Retinal pigment epithelial cell (primary cell): ENCODE measurements at regions not wholly inside any gene's neighbourhood (a gene's known extent, or its start where the extent isn't known, plus 50 kb on each side); places are given as distances from the start of the nearest gene placed in this dataset.

ENCODE experiments used
- DNase-seq: peaks from one replicate; pipeline ENCODE4 v3.0.0-alpha.2; 2010; ENCODE audit warnings: low read depth
- H3K4me3 ChIP-seq: 2 replicates; pipeline ENCODE4 v1.5.1; 2011; ENCODE audit warnings: mild to moderate bottlenecking, low read length, control low read depth, moderate library complexity
- TF ChIP-seq, protein P1 (sequence below): conservative IDR thresholded peaks from 2 replicates; pipeline ENCODE4 v1.5.1; 2011; ENCODE audit warnings: low read depth, low read length, control low read depth, inconsistent platforms

DNA sequence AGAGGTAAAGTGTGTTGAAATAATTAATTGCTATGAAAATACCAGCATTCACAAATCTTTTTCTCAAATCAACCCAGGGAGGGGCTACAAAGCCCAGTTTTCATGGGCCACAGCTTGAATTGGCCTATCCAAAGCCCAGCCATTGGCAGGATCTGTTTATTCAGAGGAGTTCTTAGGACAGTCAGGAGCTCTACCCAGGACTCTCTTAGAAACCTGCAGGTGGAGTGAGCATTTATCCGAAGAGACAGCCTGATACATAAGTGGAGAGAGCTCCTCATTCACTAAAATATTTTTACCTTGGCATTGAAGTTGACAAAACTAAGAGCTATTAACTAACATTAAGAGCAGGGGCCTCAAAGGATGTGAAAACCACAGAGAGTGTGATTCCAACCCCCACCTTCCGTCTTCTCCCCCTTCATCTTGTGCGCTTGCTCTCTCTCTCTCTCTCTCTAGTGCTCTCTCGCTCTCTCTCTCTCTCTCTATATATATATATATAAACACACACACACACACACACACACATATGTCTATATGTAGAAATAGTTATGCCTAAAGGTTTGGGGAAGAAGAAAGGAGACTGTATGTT is 315.5 kb downstream of the SNAPC1 start:
- DNase-seq, result no peak
- TF ChIP-seq, protein P1, sequence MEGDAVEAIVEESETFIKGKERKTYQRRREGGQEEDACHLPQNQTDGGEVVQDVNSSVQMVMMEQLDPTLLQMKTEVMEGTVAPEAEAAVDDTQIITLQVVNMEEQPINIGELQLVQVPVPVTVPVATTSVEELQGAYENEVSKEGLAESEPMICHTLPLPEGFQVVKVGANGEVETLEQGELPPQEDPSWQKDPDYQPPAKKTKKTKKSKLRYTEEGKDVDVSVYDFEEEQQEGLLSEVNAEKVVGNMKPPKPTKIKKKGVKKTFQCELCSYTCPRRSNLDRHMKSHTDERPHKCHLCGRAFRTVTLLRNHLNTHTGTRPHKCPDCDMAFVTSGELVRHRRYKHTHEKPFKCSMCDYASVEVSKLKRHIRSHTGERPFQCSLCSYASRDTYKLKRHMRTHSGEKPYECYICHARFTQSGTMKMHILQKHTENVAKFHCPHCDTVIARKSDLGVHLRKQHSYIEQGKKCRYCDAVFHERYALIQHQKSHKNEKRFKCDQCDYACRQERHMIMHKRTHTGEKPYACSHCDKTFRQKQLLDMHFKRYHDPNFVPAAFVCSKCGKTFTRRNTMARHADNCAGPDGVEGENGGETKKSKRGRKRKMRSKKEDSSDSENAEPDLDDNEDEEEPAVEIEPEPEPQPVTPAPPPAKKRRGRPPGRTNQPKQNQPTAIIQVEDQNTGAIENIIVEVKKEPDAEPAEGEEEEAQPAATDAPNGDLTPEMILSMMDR, result no peak
- no peak overlapping the region for H3K4me3 ChIP-seq

DNA sequence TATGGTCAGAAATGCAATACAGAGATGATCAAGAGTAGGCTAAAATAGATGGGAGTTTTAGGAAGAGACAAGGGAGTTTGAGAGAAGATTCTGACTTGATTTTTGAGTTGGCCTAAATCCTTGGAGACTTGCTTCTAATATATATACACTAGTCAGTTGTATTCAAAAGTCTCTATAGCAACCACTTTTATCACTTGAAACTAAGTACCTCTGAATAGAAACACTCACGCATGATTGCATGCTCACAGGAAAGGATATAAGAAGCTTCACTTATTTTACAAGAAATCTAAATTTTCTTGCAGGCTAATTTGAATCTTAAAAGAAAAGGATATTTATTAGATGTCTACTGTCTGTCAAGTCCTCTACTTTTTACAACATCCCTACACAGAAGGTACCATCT is 316.8 kb downstream of the SNAPC1 start:
- DNase-seq, result no peak
- TF ChIP-seq, protein P1, result no peak
- H3K4me3 ChIP-seq, result no peak overlapping the region

DNA sequence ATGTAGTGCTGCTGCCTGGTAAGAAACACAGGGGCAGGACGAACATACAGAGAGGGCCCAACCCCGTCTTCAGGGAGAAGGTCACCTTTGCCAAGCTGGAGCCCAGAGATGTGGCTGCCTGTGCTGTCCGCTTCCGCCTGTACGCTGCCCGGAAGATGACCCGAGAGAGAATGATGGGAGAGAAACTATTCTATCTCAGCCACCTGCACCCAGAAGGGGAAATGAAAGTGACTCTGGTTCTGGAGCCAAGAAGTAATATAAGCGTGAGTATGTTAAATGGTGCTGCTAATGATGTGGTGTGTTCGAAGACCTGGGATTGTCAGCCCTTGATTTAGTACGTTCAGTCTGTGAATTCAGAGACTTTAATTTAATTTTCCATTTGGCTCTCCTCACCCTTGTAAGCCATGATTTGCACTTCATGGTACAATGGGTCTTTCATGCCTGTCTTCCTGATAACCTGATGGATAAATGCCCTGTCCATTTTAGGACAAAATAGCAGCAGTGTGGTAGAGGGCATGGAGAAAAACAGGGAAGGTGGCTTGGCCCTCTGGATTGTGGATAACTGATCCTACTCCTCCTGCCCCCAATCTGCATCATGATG is 318.9 kb downstream of the SNAPC1 start:
- no peak for DNase-seq
- H3K4me3 ChIP-seq, result no peak overlapping the region
- TF ChIP-seq, protein P1, result no peak

DNA sequence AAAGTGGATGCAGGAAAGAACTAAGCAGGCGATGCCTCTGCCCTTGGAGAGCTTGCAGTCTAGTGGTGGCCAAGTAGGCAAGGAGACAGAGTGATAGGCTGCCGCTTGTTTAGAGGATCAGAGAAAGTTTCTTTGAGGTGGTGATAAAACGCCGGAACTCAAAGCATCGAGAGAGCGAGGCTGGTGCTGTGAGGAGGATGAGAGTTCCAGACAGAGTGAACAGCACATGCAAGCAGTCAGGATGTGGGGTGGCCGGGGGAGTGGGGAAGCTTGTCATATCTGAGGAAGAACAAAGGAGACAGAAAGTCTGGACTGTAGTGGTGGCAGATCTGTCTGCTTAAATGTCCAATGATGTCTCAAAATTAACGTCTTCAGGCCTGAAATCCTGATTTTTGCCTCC is 319.7 kb downstream of the SNAPC1 start:
- DNase-seq, result no peak

DNA sequence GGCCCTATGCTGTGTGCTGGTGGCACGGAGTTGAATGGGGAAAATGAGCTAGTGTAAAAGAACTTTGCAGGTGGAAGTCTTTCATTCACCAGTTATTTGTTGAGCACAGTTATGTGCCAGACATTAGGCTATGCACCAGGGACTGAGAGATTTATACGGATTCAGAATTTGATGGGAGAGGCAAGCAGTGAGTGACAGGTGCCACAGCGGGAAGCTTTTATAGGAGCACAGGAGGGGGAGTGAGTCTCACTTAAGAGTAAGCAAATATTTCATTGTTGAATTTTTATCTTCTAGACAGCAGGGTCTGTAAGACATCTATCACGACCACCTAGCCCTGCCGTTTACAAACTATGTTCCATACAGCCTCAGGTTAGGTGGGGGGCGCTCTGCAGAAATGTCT is 320.6 kb downstream of the SNAPC1 start:
- H3K4me3 ChIP-seq, result no peak overlapping the region
- TF ChIP-seq, protein P1, result no peak
- DNase-seq, result no peak

More for the DNA sequence above, 319.7 kb downstream of the SNAPC1 start:
- TF ChIP-seq, protein P1, result no peak
- H3K4me3 ChIP-seq, result no peak overlapping the region

DNA sequence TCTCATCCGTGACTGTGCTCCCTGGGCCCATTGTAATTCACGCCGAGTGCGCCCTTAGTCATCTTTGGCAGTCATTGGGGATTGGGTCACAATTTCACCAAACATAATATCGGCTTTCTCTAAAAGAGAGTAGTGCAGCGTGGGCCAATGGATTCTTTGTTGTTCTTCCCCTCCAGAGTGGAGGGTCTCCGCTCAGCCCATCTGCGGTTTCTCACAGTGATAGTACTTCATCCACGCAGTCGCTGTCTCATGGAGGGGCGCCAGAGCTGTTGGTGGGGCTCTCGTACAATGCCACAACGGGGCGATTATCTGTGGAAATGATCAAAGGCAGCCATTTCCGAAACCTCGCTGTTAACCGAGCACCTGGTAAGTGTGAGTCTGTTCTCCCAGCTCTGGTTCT is 321.8 kb downstream of the SNAPC1 start:
- TF ChIP-seq, protein P1, result no peak
- DNase-seq, result no peak
- no peak overlapping the region for H3K4me3 ChIP-seq

DNA sequence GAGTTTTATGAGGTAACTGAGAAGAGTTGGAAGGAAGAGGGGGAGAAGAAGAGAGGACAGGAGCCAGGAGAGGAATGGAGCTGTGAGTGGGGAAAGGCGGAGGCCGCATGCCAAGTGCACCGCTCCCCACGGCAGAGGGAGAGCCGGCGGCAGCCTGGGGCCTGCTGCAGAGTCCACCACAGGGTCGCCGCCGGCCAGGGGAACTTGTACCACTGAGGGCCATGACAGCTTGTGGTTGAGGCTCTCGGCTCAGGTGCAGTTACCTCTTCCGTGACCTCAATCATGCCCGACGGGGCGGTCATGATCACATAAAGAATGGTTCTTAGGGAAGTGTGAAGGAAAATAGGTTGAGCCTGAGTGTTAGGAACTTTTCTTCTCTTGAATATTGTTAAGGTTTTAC is 325.0 kb downstream of the SNAPC1 start:
- TF ChIP-seq, protein P1, result no peak
- H3K4me3 ChIP-seq, result no peak overlapping the region
- DNase-seq, result no peak
